ENCODE measurements at regions not wholly inside any gene's neighbourhood (a gene's known extent, or its start where the extent isn't known, plus 50 kb on each side); places are given as distances from the start of the nearest gene placed in this dataset.

DNA sequence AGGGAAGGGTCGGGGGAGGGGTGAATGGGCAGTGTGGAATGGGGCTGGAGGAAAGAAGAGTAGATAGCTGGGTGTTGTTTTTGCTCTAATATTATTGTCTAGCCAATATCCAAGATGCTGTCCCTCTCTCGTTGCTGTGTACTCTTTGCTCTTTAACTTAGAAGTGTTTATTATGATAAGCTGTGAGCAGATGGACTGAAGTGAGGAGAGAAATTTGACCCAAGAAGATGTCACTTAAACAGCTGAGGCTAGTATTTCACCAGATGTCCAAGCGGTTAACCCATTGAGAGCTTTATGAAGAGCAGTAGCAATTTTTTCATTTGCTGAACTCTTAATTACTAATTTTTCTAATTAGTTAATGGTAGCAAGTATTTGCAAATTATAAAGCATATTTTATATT, 212.2 kb upstream of the TP63 start:
- TF ChIP-seq, protein P1, sequence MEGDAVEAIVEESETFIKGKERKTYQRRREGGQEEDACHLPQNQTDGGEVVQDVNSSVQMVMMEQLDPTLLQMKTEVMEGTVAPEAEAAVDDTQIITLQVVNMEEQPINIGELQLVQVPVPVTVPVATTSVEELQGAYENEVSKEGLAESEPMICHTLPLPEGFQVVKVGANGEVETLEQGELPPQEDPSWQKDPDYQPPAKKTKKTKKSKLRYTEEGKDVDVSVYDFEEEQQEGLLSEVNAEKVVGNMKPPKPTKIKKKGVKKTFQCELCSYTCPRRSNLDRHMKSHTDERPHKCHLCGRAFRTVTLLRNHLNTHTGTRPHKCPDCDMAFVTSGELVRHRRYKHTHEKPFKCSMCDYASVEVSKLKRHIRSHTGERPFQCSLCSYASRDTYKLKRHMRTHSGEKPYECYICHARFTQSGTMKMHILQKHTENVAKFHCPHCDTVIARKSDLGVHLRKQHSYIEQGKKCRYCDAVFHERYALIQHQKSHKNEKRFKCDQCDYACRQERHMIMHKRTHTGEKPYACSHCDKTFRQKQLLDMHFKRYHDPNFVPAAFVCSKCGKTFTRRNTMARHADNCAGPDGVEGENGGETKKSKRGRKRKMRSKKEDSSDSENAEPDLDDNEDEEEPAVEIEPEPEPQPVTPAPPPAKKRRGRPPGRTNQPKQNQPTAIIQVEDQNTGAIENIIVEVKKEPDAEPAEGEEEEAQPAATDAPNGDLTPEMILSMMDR (IDR thresholded peaks at IDR 0.05 in 2 of 3, conservative IDR thresholded peaks at IDR 0.05 in 1 of 3; ENCODE audit: control insufficient read depth in 2 of 3, extremely low read depth in 1 of 3, insufficient read depth in 1 of 3, low read depth in 3 of 3, low read length in 3 of 3) = no peak
- TF ChIP-seq, protein P2, sequence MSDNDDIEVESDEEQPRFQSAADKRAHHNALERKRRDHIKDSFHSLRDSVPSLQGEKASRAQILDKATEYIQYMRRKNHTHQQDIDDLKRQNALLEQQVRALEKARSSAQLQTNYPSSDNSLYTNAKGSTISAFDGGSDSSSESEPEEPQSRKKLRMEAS (IDR thresholded peaks at IDR 0.05; ENCODE audit: low read depth, low read length) = no peak
- TF ChIP-seq KAT2A (conservative IDR thresholded peaks at IDR 0.05; ENCODE audit: control insufficient read depth, low read depth, low read length) = no peak
- TF ChIP-seq POLR2AphosphoS5 (IDR thresholded peaks at IDR 0.05; ENCODE audit: low read length) = no peak
- no peak for TF ChIP-seq RFX5 (IDR thresholded peaks at IDR 0.05; ENCODE audit: low read depth, low read length)
- no peak for TF ChIP-seq NRF1 (conservative IDR thresholded peaks at IDR 0.05; ENCODE audit: low read depth, low read length)
- TF ChIP-seq NFIC (IDR thresholded peaks at IDR 0.05; ENCODE audit: low read depth, low read length) = no peak
- no peak for TF ChIP-seq BRCA1 (IDR thresholded peaks at IDR 0.05; ENCODE audit: low read depth, low read length)

Data from GM12878 (cell line).